DOHH2 (cell line): ENCODE measurements at regions not wholly inside any gene's neighbourhood (a gene's known extent, or its start where the extent isn't known, plus 50 kb on each side); places are given as distances from the start of the nearest gene placed in this dataset.

Source experiments
- H3F3A ChIP-seq: fragments of 200-600 bp; sonication (generic), shearing (Covaris generic); 2 replicates; pipeline ENCODE4 v1.6.0; 2016; ENCODE audit warnings: antibody characterized with exemption, mild to moderate bottlenecking; ENCODE audit not compliant: control insufficient read depth, insufficient read depth
- H3K27ac ChIP-seq: fragments of 200-600 bp; sonication (generic); 2 replicates; pipeline ENCODE4 v1.5.1; 2014; ENCODE audit warnings: low read depth, mild to moderate bottlenecking, low read length, moderate library complexity
- H3K27me3 ChIP-seq: fragments of 200-600 bp; sonication (generic); 2 replicates; pipeline ENCODE4 v1.6.1; 2014; ENCODE audit warnings: mild to moderate bottlenecking, low read length, mixed read lengths; ENCODE audit not compliant: control insufficient read depth
- H3K36me3 ChIP-seq: fragments of 200-600 bp; sonication (generic); 2 replicates; pipeline ENCODE4 v1.6.1; 2014; ENCODE audit warnings: mild to moderate bottlenecking, low read length, moderate library complexity, mixed read lengths; ENCODE audit not compliant: control insufficient read depth
- H3K4me1 ChIP-seq: fragments of 200-600 bp; sonication (generic); 2 replicates; pipeline ENCODE4 v1.6.1; 2014; ENCODE audit warnings: mild to moderate bottlenecking, low read length, mixed read lengths; ENCODE audit not compliant: control insufficient read depth
- H3K4me2 ChIP-seq: fragments of 200-600 bp; sonication (generic); 2 replicates; pipeline ENCODE4 v1.6.0; 2014; ENCODE audit warnings: mild to moderate bottlenecking, low read length, moderate library complexity
- H3K4me3 ChIP-seq: fragments of 200-600 bp; sonication (generic); 2 replicates; pipeline ENCODE4 v1.5.1; 2014; ENCODE audit warnings: mild to moderate bottlenecking, low read length, mixed read lengths
- H3K79me2 ChIP-seq: fragments of 200-600 bp; sonication (generic); 2 replicates; pipeline ENCODE4 v1.6.1; 2014; ENCODE audit warnings: mild to moderate bottlenecking, low read length, mixed read lengths; ENCODE audit not compliant: control insufficient read depth
- H3K9me2 ChIP-seq: fragments of 200-600 bp; sonication (generic); replicated peaks from 2 replicates; pipeline ENCODE4 v1.6.1; 2014; ENCODE audit warnings: mild to moderate bottlenecking, low read length, mixed read lengths; ENCODE audit not compliant: control insufficient read depth
- H3K9me3 ChIP-seq: fragments of 200-600 bp; sonication (generic); 2 replicates; pipeline ENCODE4 v1.6.1; 2014; ENCODE audit warnings: antibody characterized with exemption, low read length, mixed read lengths; ENCODE audit not compliant: control insufficient read depth, insufficient read depth
- H4K20me1 ChIP-seq: fragments of 200-600 bp; sonication (generic); 2 replicates; pipeline ENCODE4 v1.6.0; 2014; ENCODE audit warnings: low read depth, mild to moderate bottlenecking, antibody characterized with exemption, low read length, moderate library complexity; ENCODE audit not compliant: control insufficient read depth, insufficient read depth
- CTCF ChIP-seq: fragments of 200-600 bp; sonication (generic); IDR thresholded peaks from one replicate; pipeline ENCODE4 v1.5.1; 2014; ENCODE audit warnings: antibody characterized with exemption, mild to moderate bottlenecking, low read depth, low read length; ENCODE audit not compliant: poor library complexity, severe bottlenecking
- EZH2phosphoT487 ChIP-seq: fragments of 200-600 bp; sonication (generic); IDR thresholded peaks from 2 replicates; pipeline ENCODE4 v1.6.1; 2017; ENCODE audit warnings: borderline replicate concordance, mild to moderate bottlenecking, antibody characterized with exemption, low read length, moderate library complexity, mixed read lengths

GRCh38 chr11:123373754-123374621, 56.1 kb upstream of the GRAMD1B start:
- Histone ChIP-seq H3K4me1 (no peaks in the 10 kb centered on the region), H3K9me3 (no peaks in the 10 kb centered on the region), H3K4me2 (no peak overlapping the region), H3K9me2 (no peaks in the 10 kb centered on the region), H3K36me3 (no peaks in the 10 kb centered on the region), H3F3A (no peaks in the 10 kb centered on the region), H3K4me3 (no peak overlapping the region), H4K20me1 (no peaks in the 10 kb centered on the region), H3K27me3 (peaks cover 8% of the 10 kb centered on the region; the same call in 1 of the 2 replicates), H3K27ac (no peak overlapping the region), H3K79me2 (no peaks in the 10 kb centered on the region)
- no peak for TF ChIP-seq EZH2phosphoT487
- no peak for TF ChIP-seq CTCF

GRCh38 chr11:123371506-123372297, 58.4 kb upstream of the GRAMD1B start:
- Histone ChIP-seq H3K27ac (no peak overlapping the region), H3K79me2 (no peaks in the 10 kb centered on the region), H3K4me2 (no peak overlapping the region)

GRCh38 chr11:123366924-123367323, 63.1 kb upstream of the GRAMD1B start:
- Histone ChIP-seq H4K20me1 (no peaks in the 10 kb centered on the region), H3F3A (no peaks in the 10 kb centered on the region), H3K79me2 (no peaks in the 10 kb centered on the region), H3K4me3 (no peak overlapping the region), H3K27me3 (peaks cover 4% of the 10 kb centered on the region; the same call in 1 of the 2 replicates), H3K36me3 (no peaks in the 10 kb centered on the region), H3K4me2 (no peak overlapping the region), H3K27ac (no peak overlapping the region), H3K9me2 (no peaks in the 10 kb centered on the region), H3K9me3 (no peaks in the 10 kb centered on the region), H3K4me1 (peaks cover 23% of the 10 kb centered on the region)
- TF ChIP-seq EZH2phosphoT487 (no peak), CTCF (no peak)

More at GRCh38 chr11:123371506-123372297, 58.4 kb upstream of the GRAMD1B start:
- Histone ChIP-seq H3F3A (no peaks in the 10 kb centered on the region), H3K9me3 (no peaks in the 10 kb centered on the region), H3K4me3 (no peak overlapping the region), H4K20me1 (no peaks in the 10 kb centered on the region), H3K4me1 (no peaks in the 10 kb centered on the region), H3K27me3 (peaks cover 3% of the 10 kb centered on the region; the same call in 1 of the 2 replicates), H3K9me2 (no peaks in the 10 kb centered on the region), H3K36me3 (no peaks in the 10 kb centered on the region)
- no peak for TF ChIP-seq CTCF
- no peak for TF ChIP-seq EZH2phosphoT487
